Large intestine (tissue), 3 donors: ENCODE measurements at regions not wholly inside any gene's neighbourhood (a gene's known extent, or its start where the extent isn't known, plus 50 kb on each side); places are given as distances from the start of the nearest gene placed in this dataset.

Source experiments
- DNase-seq, 2 donors: peaks; one replicate each; pipeline versions ENCODE4 v3.0.0 to v3.0.0-alpha.2; 2013
- H3K27ac ChIP-seq: one replicate; pipeline ENCODE4 v1.5.1; 2013; ENCODE audit warnings: low read length
- H3K27me3 ChIP-seq: 2 replicates; pipeline ENCODE4 v1.6.1; 2013; ENCODE audit warnings: low read length; ENCODE audit not compliant: control insufficient read depth, insufficient read depth
- H3K36me3 ChIP-seq: 2 replicates; pipeline ENCODE4 v1.6.1; 2013; ENCODE audit warnings: low read length; ENCODE audit not compliant: control insufficient read depth, insufficient read depth
- H3K4me1 ChIP-seq: one replicate; pipeline ENCODE4 v1.6.1; 2013; ENCODE audit warnings: low read length; ENCODE audit not compliant: control insufficient read depth, insufficient read depth
- H3K4me3 ChIP-seq: one replicate; pipeline ENCODE4 v1.5.1; 2013; ENCODE audit warnings: low read length
- H3K9me3 ChIP-seq: one replicate; pipeline ENCODE4 v1.6.1; 2013; ENCODE audit warnings: mild to moderate bottlenecking, low read depth, low read length, moderate library complexity; ENCODE audit not compliant: control insufficient read depth
- WGBS: methylation state at CpG from one replicate; pipeline ENCODE4 v1.1.5; 2013; ENCODE audit warnings: low lambda C conversion rate; ENCODE audit not compliant: insufficient coverage; 5-methylcytosine and 5-hydroxymethylcytosine counted together

- H3K27ac ChIP-seq: no peak overlapping the region
- H3K9me3 ChIP-seq: no peaks in the 10 kb centered on the region
- no CpG with 5 or more reads among the region's 1 CpG for WGBS
These were observed 156.9 kb upstream of the CES5A start for GRCh38 chr16:56032072-56032471.

GRCh38 chr16:56029026-56029425 is 153.9 kb upstream of the CES5A start:
- Histone ChIP-seq H3K27ac (no peak overlapping the region), H3K9me3 (no peaks in the 10 kb centered on the region), H3K36me3 (no peaks in the 10 kb centered on the region), H3K4me3 (no peak overlapping the region), H3K4me1 (no peaks in the 10 kb centered on the region), H3K27me3 (no peaks in the 10 kb centered on the region)
- no peak for DNase-seq

More at GRCh38 chr16:56032072-56032471, 156.9 kb upstream of the CES5A start:
- H3K36me3 ChIP-seq: no peaks in the 10 kb centered on the region
- no peaks in the 10 kb centered on the region for H3K27me3 ChIP-seq
- no peak overlapping the region for H3K4me3 ChIP-seq
- no peaks in the 10 kb centered on the region for H3K4me1 ChIP-seq
- DNase-seq: no peak

GRCh38 chr16:56022818-56023217 is 147.6 kb upstream of the CES5A start:
- DNase-seq: no peak
- no CpG with 5 or more reads among the region's 2 CpGs for WGBS
- Histone ChIP-seq H3K27me3 (no peaks in the 10 kb centered on the region), H3K27ac (no peak overlapping the region), H3K36me3 (no peaks in the 10 kb centered on the region), H3K9me3 (no peaks in the 10 kb centered on the region), H3K4me3 (no peak overlapping the region), H3K4me1 (no peaks in the 10 kb centered on the region)

GRCh38 chr16:56019274-56019673 is 144.1 kb upstream of the CES5A start:
- DNase-seq: no peak
- H3K4me3 ChIP-seq: no peak overlapping the region
- H3K27ac ChIP-seq: no peak overlapping the region
- H3K9me3 ChIP-seq: no peaks in the 10 kb centered on the region
- H3K4me1 ChIP-seq: no peaks in the 10 kb centered on the region
- no peaks in the 10 kb centered on the region for H3K36me3 ChIP-seq
- H3K27me3 ChIP-seq: no peaks in the 10 kb centered on the region

- no peak overlapping the region for H3K27ac ChIP-seq
- WGBS: no CpG with 5 or more reads among the region's 6 CpGs
- no peaks in the 10 kb centered on the region for H3K36me3 ChIP-seq
- H3K4me1 ChIP-seq: no peaks in the 10 kb centered on the region
- H3K9me3 ChIP-seq: no peaks in the 10 kb centered on the region
- H3K27me3 ChIP-seq: no peaks in the 10 kb centered on the region
- DNase-seq: peak; percentile 15 to 29
- H3K4me3 ChIP-seq: no peak overlapping the region
These were observed 138.9 kb upstream of the CES5A start for GRCh38 chr16:56013962-56014552.

GRCh38 chr16:56012482-56012811 is 137.3 kb upstream of the CES5A start:
- Histone ChIP-seq H3K27ac (no peak overlapping the region), H3K27me3 (no peaks in the 10 kb centered on the region), H3K4me1 (no peaks in the 10 kb centered on the region), H3K4me3 (no peak overlapping the region), H3K36me3 (no peaks in the 10 kb centered on the region), H3K9me3 (no peaks in the 10 kb centered on the region)
- WGBS: no CpG with 5 or more reads among the region's 3 CpGs
- no peak for DNase-seq

GRCh38 chr16:56011808-56012481 is 136.8 kb upstream of the CES5A start:
- 43% methylated on average over 1 of the region's 3 CpGs for WGBS
- DNase-seq: no peak
- Histone ChIP-seq H3K36me3 (no peaks in the 10 kb centered on the region), H3K27ac (no peak overlapping the region), H3K9me3 (no peaks in the 10 kb centered on the region), H3K27me3 (no peaks in the 10 kb centered on the region), H3K4me1 (no peaks in the 10 kb centered on the region), H3K4me3 (no peak overlapping the region)

GRCh38 chr16:56005958-56006357 is 130.8 kb upstream of the CES5A start:
- no CpG with 5 or more reads among the region's 1 CpG for WGBS
- Histone ChIP-seq H3K27ac (no peak overlapping the region), H3K4me3 (no peak overlapping the region), H3K9me3 (no peaks in the 10 kb centered on the region), H3K36me3 (no peaks in the 10 kb centered on the region), H3K4me1 (no peaks in the 10 kb centered on the region), H3K27me3 (no peaks in the 10 kb centered on the region)
- no peak for DNase-seq

- Histone ChIP-seq H3K4me1 (no peaks in the 10 kb centered on the region), H3K27me3 (no peaks in the 10 kb centered on the region), H3K36me3 (no peaks in the 10 kb centered on the region), H3K9me3 (no peaks in the 10 kb centered on the region), H3K27ac (no peak overlapping the region), H3K4me3 (no peak overlapping the region)
- DNase-seq: no peak
- WGBS: 20% methylated on average over 1 of the region's 1 CpG
These were observed 124.5 kb upstream of the CES5A start for GRCh38 chr16:55999683-56000082.

- Histone ChIP-seq H3K4me1 (no peaks in the 10 kb centered on the region), H3K27ac (no peak overlapping the region), H3K9me3 (peaks cover 7% of the 10 kb centered on the region), H3K27me3 (no peaks in the 10 kb centered on the region), H3K4me3 (no peak overlapping the region), H3K36me3 (no peaks in the 10 kb centered on the region)
- no peak for DNase-seq
- WGBS: 100% methylated on average over 2 of the region's 3 CpGs
These were observed 117.9 kb upstream of the CES5A start for GRCh38 chr16:55993088-55993487.

- no CpG with 5 or more reads among the region's 1 CpG for WGBS
- no peak for DNase-seq
- Histone ChIP-seq H3K27me3 (no peaks in the 10 kb centered on the region), H3K9me3 (peaks cover 7% of the 10 kb centered on the region), H3K27ac (no peak overlapping the region), H3K36me3 (no peaks in the 10 kb centered on the region), H3K4me3 (no peak overlapping the region), H3K4me1 (no peaks in the 10 kb centered on the region)
These were observed 117.4 kb upstream of the CES5A start for GRCh38 chr16:55992551-55992950.
